Femur (tissue), 1 donor: ENCODE measurements at regions not wholly inside any gene's neighbourhood (a gene's known extent, or its start where the extent isn't known, plus 50 kb on each side); places are given as distances from the start of the nearest gene placed in this dataset.
"Not testable (repeated sequence)": the region's sequence is repeated elsewhere in the genome, so short reads cannot be mapped to it uniquely, and the experiment has no call there.

ENCODE experiments used
- DNase-seq: peaks from one replicate; pipeline ENCODE4 v3.0.0-alpha.2; 2017

DNA sequence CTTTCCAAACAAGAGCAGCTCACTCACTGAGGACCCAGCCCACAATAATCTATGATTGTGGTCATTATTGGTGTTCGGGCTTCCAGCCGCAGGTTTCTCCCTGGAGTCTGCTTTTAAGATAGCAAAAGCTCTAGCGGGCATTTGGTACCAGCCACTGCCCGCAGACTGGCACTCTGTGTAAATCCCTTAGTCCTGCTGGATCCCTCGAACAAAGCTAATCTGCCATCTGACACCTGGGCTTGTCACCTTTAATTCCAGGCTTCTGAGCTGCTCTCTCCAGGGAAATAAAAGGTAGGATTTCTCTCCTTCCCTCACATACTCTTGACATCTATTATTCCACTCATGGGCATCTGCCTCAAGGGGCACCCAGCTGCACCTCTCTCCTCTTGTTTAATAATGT is 158.7 kb downstream of the PDCD6IP start:
- DNase-seq, result no peak

GRCh38 chr3:33958661-33959060 is 160.2 kb downstream of the PDCD6IP start:
- no peak for DNase-seq

DNA sequence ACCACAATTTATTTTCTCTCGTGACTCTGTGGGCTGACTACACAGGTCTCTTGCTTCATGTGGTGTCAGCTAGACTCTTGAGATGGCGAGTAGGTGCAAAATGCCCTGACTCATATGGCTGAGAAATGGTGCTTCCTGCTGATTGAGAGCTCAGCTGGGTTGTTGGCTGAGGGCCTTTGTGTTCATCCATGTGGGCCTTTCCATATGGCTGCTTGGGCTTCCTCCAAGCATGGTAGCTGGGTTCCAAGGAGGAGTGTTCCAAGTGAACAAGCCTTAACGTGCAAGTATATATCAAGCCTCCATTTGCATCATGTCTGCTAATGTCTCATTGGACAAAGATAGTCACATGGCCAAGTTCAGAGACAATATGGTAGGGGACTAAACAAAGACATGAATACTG is 164.0 kb downstream of the PDCD6IP start:
- no peak for DNase-seq

DNA sequence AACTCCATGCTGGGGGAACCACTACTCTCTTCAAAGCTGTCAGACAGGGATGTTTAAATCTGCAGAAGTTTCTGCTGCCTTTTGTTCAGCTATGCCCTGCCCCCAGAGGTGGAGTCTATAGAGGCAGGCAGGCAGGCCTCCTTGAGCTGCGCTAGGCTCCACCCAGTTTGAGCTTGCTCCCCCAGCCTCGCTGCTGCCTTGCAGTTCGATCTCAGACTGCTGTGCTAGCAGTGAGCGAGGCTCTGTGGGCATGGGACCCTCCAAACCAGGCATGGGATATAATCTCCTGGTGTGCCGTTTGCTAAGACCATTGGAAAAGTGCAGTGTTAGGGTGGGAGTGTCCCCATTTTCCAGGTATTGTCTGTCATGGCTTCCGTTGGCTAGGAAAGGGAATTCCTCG is 171.8 kb downstream of the PDCD6IP start:
- DNase-seq, result not testable (repeated sequence)

DNA sequence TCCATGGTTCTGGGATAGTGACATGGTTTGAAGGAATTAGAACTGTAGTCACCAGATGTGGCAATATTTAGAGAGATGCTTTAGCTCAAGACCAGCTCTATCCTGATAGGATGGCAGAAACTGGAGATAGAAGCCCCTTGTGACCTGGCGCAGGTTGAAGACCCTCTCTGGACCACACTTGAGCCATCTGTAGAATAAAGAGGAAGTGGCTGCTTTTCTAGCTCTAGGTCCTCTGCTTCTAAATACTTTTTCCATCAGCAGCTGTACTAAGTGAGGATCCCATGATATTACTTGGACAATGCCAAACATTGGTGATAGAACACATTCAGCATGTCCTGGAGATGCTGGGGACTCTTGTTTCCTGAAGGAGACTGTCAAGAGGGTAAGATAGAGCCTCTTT is 172.6 kb downstream of the PDCD6IP start:
- DNase-seq, result no peak

DNA sequence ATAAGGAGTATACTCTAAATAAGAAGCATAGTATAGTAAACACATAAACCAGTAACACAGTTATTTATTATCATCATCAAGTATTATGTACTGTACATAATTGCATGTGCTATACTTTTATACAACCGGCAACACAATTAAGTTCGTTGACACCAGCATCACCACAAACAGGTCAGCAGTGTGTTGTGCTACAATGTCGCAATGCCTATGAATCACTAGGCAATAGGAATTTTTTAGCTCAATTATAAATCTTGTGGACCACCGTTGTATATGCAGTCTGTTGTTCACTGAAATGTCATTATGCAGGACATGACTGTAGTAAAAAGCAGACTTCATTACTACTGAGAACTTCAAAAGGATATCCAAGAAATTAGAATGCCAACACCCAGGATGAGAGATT is 177.0 kb downstream of the PDCD6IP start:
- no peak for DNase-seq

- DNase-seq, result no peak
Measured at GRCh38 chr3:33977227-33977626, 178.8 kb downstream of the PDCD6IP start.

GRCh38 chr3:33980252-33980651 is 181.8 kb downstream of the PDCD6IP start:
- no peak for DNase-seq

- no peak for DNase-seq
Measured at GRCh38 chr3:33982269-33982798, 183.9 kb downstream of the PDCD6IP start.

GRCh38 chr3:33982949-33983348 is 184.5 kb downstream of the PDCD6IP start:
- DNase-seq, result not testable (repeated sequence)

DNA sequence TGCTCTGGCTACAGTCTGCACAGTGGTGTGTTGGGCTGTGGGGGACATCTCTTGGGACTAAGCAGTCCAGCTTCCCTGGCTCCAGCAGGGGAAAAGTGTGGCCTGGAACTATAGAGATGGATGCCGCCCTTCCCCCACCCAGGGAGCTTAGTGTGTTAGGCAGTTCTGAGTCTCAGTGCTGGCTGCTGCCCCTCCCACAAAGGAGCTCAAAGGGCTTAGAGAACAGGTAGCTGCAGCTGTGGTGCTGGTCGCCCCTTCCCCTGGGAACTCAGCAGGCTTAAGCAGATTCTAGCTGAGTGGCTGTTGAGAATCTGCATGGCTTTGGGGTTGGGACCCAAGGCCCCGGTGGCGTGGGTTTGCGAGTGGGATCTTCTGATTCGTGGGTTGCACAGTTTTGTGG is 190.8 kb downstream of the PDCD6IP start:
- DNase-seq, result no peak

DNA sequence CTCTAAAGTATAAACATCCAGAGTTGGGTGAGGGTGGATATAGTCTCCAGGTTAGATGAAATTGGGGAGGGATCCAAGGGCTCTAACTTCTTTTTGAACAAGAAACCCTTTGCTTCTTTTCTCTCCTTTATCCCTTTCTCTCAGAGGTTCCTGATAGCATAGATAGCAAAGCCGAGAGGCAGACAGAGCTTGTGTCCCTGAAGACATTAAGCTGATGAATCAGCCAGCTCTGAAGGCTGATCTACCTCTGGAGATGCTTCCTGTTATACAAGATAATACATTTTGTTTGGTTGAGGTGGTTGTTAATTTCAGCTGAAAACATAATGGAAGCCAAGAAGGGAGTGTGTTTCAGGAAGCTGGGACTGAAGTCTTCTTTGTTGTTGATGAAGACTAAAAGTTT is 193.2 kb downstream of the PDCD6IP start:
- no peak for DNase-seq

- no peak for DNase-seq
Measured at GRCh38 chr3:33993631-33994030, 195.2 kb downstream of the PDCD6IP start.

DNA sequence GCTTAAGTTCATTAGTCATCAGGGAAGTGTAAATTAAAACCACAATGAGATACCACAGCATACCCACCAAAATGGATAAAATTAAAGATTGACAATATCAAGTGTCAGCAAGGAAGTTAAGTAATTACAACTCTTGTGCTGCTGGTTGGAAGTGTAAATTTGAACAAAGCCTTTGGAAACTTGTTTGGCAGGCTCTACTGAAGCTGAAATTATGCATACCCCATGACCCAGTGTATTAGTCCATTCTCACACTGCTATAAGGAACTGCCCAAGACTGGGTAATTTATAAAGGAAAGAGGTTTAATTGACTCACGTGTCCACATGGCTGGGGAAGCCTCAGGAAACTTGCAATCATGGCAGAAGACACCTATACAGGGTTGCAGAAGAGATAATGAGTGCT is 196.1 kb downstream of the PDCD6IP start:
- DNase-seq, result no peak

DNA sequence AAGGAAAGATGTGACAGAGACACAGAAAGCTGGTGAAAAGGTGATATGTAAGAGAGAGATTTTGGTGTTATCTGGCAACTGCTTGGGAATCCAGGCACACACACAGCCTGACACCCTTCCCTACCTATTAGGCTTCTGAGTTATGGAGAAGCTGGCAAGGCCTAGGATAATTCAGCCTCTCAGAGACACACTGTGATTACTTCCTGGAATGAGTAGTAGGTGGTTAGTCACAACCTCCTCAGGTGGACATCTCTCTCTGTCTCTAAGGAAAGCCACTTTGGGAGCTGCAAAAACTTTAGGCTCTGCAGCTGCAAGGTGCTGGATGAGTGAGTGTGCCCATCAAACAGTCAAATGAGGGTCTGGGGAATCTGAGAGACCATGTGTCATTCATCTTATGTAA is 201.9 kb downstream of the PDCD6IP start:
- DNase-seq, result no peak

- DNase-seq, result no peak
Measured at GRCh38 chr3:34001022-34001421, 202.6 kb downstream of the PDCD6IP start.

GRCh38 chr3:34001990-34002389 is 203.6 kb downstream of the PDCD6IP start:
- DNase-seq, result no peak

- DNase-seq, result no peak
Measured at GRCh38 chr3:34002569-34003100, 204.2 kb downstream of the PDCD6IP start.

- DNase-seq, result no peak
Measured at GRCh38 chr3:34005886-34006285, 207.5 kb downstream of the PDCD6IP start.

DNA sequence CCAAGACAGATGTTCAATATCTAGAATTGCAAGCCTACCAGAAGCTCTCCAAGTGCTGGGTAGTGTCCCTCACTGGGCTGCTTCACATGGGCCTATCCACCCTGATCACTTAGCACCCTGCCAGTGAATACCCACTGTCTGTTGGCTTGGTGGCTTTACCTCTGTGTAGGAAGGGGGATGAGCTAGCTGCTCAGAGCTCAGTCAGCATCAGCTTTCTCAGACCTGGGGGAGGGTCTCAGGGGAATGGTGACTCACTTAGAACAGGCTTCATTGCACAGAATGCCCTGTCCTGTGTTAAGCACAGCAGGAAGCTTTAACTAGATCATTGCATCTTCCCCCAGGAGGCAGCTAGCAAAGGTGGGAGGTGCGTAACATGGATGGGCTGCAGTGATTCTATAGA is 209.8 kb downstream of the PDCD6IP start:
- DNase-seq, result no peak

GRCh38 chr3:34008836-34009809 is 210.7 kb downstream of the PDCD6IP start:
- DNase-seq, result no peak

DNA sequence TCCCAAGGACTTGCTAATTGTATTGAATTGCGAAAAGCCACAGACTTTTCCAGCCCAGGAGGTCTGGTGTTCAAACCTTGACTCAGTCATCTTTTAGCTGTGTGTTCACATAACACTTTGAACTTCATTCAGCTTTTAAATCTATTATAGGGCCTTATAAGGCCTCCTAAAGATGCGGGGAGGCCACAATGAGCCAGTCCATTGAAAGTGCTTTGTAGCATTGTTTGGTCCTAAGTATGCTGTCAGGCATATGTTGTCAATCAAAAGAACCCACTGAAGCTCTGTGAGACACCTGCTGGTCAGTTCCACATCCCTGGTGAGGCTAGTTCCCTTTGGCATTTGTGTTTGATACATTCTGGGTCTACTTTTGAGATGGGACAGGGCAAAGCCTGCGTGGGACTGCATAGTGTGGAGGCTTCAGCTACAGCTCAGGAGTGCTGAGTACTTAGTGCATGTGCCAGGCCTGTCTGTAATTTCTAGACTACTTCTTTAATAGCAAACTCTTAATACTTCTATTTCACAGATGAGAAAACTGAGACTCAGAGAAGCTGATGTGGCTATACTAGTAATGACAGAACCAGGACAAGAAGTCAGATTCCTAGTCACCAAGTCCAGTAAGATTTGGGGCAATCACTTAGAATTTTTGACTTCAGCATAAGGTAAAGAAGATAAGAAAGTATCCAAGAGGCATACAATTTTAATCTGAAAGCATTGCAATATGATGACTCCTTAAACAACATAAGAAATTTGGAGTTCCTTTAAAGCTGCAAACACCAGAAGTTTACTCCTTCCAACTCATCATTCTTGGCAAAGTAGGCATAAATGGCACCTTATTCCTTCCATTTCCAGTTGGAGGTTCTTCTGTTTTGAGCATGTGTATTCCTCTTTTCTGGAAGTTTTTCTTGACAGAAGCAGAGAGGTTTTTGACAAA is 213.0 kb downstream of the PDCD6IP start:
- DNase-seq, result no peak

GRCh38 chr3:34012102-34012461 is 213.7 kb downstream of the PDCD6IP start:
- no peak for DNase-seq
